ENCODE measurements at regions not wholly inside any gene's neighbourhood (a gene's known extent, or its start where the extent isn't known, plus 50 kb on each side); places are given as distances from the start of the nearest gene placed in this dataset.

DNA sequence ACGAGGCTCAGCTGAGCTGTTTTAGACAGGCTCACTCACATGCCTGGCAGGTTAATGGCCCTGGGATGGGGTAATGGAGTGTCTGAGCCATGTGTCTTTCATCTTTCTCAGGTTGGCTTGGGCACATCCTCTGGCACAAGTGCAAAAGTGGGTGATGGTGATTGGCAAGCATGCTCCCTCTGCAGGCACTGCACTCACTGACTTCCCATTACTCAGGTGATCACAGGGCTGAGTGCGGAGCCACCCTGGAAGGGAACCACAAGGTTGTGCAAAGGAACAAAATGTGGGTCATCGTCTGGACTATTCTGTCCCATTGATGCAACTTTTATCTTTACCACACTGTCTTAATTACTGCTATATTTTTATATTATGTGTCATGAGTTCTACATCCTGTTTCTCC, 244.1 kb upstream of the AKR1E2 start:
- no peak for DNase-seq (ENCODE audit: low read depth)

DNA sequence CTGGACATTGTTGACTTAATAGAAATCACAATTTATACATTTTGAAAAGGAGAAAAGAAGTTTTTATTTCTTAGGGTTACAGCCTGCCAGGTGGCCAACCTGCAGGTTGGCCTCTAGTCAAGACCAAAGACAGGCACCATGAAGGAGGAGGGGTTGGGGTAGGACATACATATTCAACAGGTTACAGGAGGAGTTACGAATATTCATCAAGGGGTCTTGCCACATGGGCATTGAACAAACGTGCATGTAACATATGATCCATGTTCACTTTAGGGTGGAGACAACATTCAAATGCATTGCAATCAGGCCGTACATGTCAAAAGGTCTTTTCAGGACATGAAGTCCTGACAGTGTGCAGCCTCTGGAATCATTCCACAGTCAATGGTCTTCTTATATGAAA, 246.2 kb upstream of the AKR1E2 start:
- DNase-seq (ENCODE audit: low read depth) = no peak

DNA sequence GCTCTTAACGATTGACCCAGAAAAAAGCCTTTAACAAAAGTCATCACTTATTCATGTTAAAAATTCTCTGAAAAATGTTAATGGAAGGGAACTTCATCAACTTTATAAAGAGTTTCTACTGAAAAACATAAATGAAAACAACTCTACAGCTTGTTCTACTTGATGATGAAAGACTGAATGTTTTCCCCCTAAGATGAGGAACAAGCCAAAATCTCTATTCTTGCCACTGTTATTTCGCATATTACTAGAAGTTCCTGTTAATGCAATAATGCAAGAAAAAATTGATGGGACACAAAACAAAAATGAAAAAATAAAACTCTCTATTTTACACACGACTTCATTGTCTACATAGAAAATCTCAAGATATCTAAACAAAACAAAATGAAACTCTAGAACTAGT, 249.8 kb upstream of the AKR1E2 start:
- DNase-seq (ENCODE audit: low read depth) = no peak

DNA sequence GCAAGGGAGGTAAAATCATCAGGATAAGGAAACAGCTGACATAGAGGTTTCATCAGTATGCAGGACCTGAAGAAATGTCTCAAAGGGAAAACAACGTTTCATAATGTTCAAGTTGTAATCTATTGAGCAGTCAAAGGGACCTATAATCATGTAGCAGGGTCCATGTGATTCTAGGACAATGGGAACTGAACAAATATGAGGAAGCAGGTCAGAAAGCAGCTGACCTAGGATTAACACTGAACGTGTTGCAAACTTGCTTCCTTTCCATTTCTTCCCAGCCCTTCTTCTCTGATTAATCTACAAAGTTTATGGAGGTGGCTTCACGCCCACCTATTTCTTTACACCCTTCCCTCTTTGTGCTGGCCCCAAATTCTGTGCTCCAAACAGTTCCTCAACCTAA, 256.9 kb upstream of the AKR1E2 start:
- no peak for DNase-seq (ENCODE audit: low read depth)

DNA sequence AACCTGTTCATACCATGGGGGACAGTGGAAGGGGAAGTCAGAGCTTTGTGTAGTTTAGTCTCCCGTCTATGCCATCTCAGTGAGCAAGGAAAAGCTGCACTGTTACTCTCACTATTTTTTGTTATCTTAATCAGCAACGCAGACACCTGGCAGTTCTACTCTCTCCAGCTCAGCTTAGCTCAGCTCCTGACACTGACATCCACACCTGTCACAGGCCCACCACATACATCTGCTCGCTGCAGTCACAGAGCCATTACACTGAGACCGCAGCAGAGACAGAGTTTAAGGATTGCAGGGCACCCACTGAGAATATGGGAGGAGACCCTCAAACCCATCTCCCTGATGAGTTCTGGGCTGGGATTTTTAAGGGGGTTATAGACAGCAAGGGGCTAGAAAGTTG, 257.3 kb upstream of the AKR1E2 start:
- DNase-seq (ENCODE audit: low read depth) = no peak

DNA sequence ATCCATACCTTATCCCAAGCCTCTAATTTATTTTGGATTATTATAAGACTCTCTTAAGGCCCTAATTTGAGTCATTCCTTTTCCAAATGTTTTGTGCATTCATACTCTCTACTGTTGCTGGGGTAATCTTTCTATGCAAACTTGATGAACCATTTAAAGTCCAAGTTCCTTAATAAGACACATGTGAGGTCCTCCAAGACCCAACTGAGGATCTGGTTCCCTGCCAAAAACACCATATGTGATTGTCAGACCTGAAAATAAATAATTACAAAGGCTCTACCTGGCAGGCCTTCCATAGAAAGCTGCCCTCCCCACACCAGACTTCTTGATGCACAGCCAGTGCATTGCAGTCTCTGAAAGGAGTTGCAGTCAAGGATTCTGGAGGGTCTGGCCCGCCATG, 257.9 kb upstream of the AKR1E2 start:
- DNase-seq (ENCODE audit: low read depth) = no peak

DNA sequence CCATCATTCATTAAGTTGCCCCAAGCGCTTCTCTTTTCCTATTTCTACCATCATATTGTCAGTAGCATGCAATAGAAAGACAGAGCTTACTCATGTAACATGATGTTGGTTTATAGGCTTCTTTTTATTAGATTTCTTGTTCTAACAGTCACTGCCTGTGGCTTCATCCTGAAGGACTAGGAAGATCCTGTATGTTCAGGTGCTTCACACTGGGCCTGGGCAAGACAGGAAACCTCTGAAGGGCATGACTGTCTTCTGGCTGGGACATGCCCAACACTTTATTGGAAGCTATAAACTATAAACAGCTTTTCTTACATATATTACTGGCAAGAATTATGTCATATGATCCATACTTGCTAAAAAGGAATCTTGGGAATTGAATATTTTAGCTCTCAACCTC, 258.4 kb upstream of the AKR1E2 start:
- no peak for DNase-seq (ENCODE audit: low read depth)

DNA sequence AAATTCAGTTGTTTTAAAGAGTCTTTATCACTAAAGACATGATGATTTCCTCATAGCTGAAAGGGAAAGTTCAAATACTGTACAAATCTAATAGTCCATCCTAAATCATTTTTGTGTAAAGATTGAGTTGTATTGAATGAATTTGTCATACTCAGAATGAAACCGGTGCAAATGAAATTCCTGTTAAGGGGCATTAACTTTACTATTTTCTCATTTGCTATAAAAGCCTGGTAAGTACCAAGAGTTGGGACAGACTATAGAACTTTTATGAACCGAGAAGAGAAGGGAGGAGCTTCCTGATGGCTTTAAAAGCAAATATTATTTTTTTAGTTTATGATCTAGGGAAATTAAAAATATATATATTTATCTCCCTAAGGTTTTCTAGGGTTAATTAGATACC, 260.0 kb upstream of the AKR1E2 start:
- no peak for DNase-seq (ENCODE audit: low read depth)

DNA sequence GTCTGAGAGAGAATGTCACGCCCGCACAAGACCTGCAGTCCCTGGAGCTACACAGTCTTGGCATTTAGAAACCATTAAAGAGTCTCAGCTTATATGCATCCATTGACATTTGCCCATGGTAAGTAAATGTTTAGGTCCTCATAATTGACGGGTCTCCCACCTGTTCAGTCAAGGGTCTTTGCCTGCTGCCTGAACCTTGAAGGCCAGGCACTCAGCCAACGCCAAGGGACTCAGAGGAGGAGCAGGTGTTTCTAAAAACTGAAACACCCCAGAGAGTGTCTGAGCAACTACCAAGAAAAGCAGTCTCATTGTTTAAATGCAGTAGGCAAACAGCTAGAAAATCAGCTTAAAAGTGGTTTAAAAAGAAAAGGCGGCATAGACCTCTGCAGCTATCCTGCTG, 264.7 kb upstream of the AKR1E2 start:
- DNase-seq (ENCODE audit: low read depth) = no peak

DNA sequence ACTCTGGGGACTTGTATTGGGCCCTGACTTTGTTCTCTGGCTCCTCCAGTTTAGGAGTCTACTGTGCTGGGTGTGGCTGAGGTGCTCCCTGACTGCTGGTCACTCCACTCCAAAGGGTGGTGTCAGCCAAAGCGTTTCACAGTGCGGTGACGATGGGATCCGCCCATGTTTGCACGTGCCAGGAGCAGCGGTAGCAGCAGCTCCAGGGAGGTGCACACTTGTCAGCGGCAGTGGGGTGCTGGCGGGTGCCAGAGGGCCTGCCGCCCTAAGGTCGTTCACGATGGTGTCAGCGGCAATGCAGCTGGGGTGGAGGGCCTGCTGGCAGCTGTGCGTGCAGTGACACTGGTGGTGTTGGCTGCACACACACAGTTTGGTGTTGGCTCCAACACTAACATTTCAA, 268.5 kb upstream of the AKR1E2 start:
- no peak for DNase-seq (ENCODE audit: low read depth)

DNA sequence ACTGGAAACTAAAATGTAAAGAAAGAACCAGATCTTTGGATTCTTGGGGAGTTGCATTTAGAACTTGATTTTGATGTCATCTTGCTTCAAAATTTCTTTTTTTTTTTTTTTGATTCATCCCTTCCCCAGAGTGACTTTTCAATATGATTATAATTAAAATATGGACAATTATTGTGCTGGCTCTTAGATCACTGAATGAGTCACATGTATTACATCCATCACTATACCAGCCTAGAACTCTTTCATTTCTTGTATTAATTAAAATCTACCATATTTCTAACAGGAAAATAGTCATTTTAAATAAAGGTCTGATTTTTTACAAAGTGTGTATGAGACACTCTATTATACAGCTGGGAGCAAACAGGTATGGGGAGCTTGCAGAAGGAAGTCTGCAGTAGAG, 269.5 kb upstream of the AKR1E2 start:
- no peak for DNase-seq (ENCODE audit: low read depth)

DNA sequence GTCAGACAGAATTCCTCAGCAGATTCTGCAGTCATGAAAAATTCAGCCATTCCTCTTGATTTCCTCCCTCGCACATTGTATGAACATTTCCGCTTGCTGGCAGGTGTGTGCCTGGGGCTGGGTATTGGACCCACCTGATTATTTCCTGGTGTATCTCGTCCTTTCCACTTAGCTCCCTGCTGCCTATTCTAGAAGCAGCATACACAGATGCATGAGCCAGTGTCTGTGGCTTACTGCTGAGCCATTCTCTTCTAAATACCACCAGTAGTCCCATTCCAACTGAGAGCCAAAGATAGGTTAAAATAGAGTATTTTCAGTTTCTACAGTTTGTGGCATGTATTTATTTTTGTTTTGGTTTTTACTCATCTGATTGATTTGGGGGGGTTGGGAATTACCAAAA, 270.1 kb upstream of the AKR1E2 start:
- no peak for DNase-seq (ENCODE audit: low read depth)

DNA sequence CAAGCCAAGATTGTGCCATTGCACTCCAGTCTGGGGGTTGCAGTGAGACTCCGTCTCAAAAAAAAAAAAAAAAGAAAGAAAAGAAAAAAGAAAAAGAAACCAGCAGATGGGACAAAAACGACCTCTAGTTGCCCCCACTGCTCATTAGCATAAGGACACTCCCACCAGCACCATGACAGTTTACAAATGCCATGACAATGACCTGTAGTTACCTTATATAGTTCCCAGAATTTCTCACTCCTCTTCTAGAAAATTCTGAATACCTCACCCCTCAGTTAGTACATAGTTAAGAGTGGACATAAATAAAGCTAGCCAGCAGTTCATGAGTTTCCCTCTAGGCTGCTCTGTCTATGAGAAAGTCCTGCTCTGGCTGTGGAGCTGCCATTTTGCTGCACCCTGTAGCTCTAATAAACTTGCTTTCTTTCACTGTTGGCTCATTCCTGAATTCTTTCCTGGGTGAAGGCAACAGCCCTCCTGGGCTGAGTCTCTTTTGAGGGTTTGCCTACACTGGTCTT, 276.8 kb upstream of the AKR1E2 start:
- no peak for DNase-seq (ENCODE audit: low read depth)

DNA sequence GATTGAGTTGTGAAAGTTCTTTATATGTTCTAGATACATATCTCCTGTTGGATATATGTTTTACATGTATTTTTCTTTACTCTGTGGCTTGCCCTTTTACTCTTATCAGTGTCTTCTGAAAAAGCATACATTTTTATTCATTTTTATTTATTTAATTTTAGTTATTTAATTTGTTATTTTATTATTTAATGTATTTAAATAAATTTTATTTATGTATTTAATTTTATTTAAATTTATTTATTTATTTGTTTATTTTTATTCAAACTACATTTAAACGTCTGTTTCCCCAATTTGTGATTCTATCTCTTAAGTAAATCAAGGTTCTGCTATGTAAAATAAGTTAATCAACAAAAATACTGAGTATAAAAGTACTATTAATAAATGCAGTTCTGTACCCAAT, 279.1 kb upstream of the AKR1E2 start:
- no peak for DNase-seq (ENCODE audit: low read depth)

DNA sequence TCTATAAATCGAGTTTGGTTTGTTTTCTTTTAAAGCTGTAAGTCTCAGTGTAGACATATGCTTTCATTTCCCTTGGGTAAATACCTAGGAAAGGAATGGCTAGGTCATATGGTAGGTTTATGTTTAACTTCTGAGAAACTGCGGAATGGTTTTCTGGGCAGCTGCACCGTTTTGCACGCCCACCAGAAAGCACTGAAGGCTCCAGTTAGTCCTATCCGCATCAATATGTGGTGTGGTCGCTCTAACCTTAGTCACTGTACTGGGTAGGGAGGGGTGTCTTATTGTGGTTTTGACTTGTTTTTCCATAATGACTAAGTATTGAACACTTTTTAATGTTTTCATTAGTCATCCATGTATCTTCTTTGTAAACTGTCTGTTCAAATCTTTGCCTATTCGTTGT, 279.5 kb upstream of the AKR1E2 start:
- DNase-seq (ENCODE audit: low read depth) = peak; percentile 18

DNA sequence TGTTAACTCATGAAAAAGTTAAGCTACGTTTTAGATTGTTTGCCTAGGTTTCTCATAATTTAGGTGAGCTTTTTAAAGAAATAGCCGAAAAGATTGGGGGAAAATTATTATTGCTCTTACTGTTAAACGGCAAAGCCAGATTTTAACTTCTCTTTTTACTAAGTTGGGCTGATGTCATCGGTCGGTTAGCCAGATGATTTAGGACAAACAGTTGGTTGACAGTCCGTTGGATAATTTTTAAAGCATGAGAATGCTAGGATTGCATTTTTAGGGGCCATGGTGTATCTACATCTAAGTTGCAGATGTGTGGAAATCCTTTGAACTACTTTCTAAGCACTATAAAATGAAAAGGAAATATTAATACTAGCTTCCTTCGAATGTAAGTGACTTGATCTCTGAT, 280.9 kb upstream of the AKR1E2 start:
- DNase-seq (ENCODE audit: low read depth) = no peak

DNA sequence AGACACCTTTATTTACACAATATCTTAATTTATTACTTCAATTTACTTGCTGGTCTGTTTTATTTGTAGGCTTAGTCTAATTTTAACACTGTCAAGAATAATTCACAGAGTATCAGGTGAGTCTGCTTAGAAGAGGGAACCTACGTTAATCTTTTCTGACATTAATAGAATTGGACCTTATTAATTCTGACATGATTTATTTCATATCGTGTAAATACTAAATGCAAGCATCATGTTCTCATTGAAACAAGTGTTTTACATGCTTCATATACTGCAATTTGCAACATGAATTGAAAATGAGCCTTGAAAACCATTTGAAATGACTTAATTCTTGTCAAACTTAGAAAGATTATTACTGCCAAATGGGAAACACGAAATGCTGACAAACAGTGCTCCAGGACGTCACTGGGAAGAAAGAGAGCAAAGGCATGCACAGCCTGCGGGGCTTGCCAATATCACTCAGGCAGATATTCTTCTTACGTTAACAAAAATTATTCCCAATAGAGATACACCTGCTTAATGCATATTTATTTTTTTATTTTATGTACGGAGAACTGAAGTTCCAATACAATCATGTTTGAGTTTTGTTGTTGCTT, 282.0 kb upstream of the AKR1E2 start:
- no peak for DNase-seq (ENCODE audit: low read depth)

DNA sequence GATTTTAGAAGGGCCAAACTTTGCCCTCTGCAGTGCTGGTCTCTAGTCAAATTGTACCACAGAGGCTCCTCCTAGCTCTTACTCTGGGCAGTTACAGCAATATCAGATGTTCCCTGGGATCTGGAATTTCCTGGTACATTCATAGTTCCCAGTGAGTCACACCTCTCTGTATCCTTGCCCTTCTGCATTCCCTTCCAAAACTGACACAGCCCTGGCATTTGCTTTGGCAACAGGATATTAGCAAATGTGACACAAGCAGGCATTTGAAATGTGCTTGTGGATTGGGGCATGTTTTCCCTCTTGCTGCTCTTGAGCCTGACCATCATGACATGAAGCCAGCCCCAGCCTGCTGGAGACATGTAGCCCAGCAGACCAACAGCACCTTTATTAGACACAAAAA, 284.7 kb upstream of the AKR1E2 start:
- DNase-seq (ENCODE audit: low read depth) = no peak

DNA sequence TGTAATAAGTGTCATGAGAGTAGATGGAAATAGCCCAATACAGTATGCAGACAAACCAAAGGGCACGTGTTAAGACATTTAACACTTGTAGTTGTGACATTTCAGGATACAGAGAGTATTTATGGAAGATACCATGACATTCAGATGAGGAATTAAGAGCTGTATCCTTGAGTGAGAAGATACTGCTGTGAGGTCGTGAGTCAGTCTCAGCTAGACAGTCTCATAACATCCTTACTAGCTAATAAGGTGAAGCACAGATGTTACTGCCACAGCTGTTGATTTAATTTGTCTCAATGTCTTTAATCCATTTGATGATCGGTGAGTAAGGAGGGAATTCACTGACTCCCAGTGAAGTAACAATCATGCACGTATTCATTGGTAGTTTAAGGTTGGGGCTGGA, 288.0 kb upstream of the AKR1E2 start:
- no peak for DNase-seq (ENCODE audit: low read depth)

DNA sequence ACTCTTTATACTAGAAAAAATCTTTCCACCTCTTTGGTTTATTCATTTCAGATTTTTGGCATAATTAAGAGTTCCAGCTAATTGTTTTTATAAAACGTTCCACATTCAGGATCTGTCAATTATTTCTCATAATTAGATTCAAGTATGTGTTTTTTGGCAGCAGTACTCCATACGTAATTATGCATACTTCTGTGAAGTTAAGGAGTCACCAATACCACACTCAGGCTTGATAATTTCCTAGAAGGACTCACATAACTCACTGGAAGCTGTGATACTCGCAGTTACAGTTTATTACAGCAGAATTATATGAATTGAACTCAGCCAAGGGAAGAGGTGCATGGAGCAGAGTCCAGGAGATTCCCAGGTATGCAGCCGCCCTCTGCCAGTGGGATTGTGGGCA, 290.5 kb upstream of the AKR1E2 start:
- no peak for DNase-seq (ENCODE audit: low read depth)

DNA sequence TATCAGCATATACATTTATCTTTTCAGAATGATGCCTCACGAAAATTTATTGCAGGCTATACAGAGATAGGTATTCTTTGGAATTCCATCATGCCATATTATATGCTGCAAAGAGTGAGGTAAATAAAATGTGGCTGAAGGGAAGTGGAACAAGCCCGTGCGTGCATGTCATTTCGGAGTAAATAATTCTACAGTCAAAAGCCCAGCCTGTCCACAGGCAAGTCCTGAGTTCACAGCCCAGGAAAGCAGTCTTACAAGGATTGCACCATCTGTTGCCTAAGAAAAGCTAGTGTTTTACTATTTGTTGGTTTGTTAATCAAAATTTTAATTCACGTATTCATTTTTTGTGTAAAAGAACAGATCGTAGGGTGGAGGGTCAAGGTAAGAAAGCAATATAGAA, 292.4 kb upstream of the AKR1E2 start:
- no peak for DNase-seq (ENCODE audit: low read depth)

DNA sequence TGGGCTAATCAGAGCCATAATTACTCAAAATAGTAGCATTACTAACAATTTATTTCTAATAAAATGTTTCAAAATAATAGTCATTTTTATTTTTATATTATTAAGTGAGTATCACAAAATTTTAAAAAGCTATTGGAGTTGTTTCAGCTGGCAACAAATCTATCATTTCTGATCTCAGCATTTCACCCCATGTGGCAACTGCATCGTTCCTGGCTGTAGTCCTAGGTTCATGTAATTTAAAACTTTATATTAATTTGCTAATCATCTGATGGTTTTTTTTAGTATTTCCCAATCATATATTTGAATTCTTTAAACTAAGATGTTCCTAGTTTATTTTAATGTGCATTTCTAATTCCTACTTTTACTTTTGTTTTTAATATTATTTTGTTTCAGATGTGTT, 293.0 kb upstream of the AKR1E2 start:
- DNase-seq (ENCODE audit: low read depth) = no peak

DNA sequence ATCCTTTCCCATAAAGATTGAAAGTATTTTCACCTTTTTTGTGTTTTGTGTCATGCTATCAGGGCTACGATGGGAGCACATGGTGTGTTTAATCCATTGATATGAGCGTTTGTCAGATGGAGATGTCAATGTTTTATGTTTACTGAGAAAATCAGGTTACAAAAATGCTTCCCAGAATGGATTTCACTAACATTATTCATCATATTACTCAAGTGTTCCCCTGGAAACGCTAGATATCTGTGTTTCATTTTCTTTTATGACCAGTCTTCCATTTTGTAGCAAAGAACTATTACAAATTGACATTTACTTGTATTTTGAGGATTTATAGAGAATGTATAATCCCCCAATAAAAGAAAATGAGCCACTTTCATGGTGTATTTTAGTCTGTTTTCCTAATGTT, 293.5 kb upstream of the AKR1E2 start:
- no peak for DNase-seq (ENCODE audit: low read depth)

DNA sequence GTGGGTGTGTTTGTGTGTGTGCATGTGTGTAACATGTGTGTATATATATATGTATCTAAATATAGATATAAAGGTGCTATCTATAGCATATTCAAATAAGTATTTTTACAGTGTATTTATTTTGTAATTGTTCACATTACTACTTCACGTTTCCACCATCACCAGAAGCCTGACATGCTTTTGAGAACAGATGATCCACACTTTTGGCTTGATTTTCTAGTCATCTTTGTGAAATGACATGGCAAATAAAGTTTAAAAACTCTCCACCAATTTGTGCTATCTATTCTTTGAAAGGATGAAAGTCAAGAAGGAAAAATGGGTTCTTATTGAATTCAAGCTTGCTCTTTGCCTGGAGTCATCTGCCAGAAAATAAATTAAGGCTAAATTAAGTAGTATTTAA, 294.0 kb upstream of the AKR1E2 start:
- DNase-seq (ENCODE audit: low read depth) = no peak

DNA sequence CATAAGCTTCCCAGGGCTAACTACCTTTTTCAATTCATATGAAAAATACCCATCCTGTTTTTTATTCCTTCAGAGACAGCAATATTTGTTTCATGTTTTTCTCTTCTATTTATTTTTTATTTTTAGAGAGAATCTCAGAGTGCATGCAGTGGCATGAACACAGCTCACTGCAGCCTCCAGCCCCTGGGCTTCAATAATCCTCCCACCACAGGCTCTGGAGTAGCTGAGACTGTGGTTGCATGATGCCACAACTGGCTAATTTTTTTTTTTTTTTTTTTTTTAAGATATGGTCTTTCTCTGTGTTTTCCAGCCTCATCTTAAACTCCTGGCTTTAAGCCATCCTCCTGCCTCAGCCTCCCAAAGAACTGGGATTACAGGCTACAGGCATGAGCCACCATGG, 296.7 kb upstream of the AKR1E2 start:
- no peak for DNase-seq (ENCODE audit: low read depth)

Measured in activated T-cell treated with anti-CD3 and anti-CD28 coated beads for 48 hours (primary cell).